Nephron progenitor cell (in vitro differentiated cells): ENCODE measurements at regions not wholly inside any gene's neighbourhood (a gene's known extent, or its start where the extent isn't known, plus 50 kb on each side); places are given as distances from the start of the nearest gene placed in this dataset.

Source experiments
- DNase-seq: peaks from one replicate; pipeline ENCODE4 v3.0.0; 2021
- H3K27ac Mint-ChIP-seq: 2 replicates; pipeline ENCODE4 v1.8.0; 2021; ENCODE audit warnings: mild to moderate bottlenecking, moderate library complexity, mixed read lengths
- H3K27me3 Mint-ChIP-seq: 2 replicates; pipeline ENCODE4 v1.8.0; 2021; ENCODE audit warnings: mild to moderate bottlenecking, low read depth, mixed read lengths; ENCODE audit not compliant: poor library complexity
- H3K36me3 Mint-ChIP-seq: 2 replicates; pipeline ENCODE4 v1.8.0; 2021; ENCODE audit warnings: low read depth, mixed read lengths
- H3K4me1 Mint-ChIP-seq: 2 replicates; pipeline ENCODE4 v1.8.0; 2021; ENCODE audit warnings: mixed read lengths
- H3K4me3 Mint-ChIP-seq: 2 replicates; pipeline ENCODE4 v1.8.0; 2021; ENCODE audit warnings: mild to moderate bottlenecking, moderate library complexity, mixed read lengths
- H3K9me3 Mint-ChIP-seq: 2 replicates; pipeline ENCODE4 v1.8.0; 2021; ENCODE audit warnings: mild to moderate bottlenecking, moderate library complexity, mixed read lengths
- TF ChIP-seq, protein P1 (sequence below): fragments of 200-600 bp; sonication (generic); IDR thresholded peaks from 2 replicates; pipeline ENCODE4 v1.5.0; 2021; ENCODE audit warnings: antibody characterized with exemption

DNA sequence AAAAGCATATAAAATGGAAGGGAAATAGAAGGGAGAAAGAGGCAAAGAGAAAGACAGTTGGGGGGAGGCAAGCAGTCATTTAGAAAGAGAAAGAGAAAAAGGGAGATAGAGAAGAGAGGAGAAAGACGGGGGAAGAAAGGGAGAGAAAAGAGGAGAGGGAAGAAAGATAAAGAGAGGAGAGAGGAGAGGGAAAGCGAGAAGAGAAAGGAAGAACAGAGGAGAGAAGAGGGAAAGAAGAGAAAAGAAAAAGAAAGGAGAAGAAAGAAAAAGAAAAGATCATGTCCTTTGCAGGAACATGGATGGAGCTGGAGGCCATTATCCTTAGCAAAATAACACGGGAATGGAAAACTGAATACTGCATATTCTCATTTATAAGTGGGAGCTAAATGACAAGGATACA is 247.7 kb downstream of the MIAT start:
- TF ChIP-seq, protein P1, sequence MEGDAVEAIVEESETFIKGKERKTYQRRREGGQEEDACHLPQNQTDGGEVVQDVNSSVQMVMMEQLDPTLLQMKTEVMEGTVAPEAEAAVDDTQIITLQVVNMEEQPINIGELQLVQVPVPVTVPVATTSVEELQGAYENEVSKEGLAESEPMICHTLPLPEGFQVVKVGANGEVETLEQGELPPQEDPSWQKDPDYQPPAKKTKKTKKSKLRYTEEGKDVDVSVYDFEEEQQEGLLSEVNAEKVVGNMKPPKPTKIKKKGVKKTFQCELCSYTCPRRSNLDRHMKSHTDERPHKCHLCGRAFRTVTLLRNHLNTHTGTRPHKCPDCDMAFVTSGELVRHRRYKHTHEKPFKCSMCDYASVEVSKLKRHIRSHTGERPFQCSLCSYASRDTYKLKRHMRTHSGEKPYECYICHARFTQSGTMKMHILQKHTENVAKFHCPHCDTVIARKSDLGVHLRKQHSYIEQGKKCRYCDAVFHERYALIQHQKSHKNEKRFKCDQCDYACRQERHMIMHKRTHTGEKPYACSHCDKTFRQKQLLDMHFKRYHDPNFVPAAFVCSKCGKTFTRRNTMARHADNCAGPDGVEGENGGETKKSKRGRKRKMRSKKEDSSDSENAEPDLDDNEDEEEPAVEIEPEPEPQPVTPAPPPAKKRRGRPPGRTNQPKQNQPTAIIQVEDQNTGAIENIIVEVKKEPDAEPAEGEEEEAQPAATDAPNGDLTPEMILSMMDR = no peak
- no peak for DNase-seq
- H3K9me3 Mint-ChIP-seq = no peaks in the 10 kb centered on the region
- peaks cover 73% of the 10 kb centered on the region for H3K27me3 Mint-ChIP-seq
- H3K4me1 Mint-ChIP-seq = peaks cover 32% of the 10 kb centered on the region
- no peaks in the 10 kb centered on the region for H3K36me3 Mint-ChIP-seq
- no peak overlapping the region for H3K27ac Mint-ChIP-seq
- H3K4me3 Mint-ChIP-seq = no peak overlapping the region

DNA sequence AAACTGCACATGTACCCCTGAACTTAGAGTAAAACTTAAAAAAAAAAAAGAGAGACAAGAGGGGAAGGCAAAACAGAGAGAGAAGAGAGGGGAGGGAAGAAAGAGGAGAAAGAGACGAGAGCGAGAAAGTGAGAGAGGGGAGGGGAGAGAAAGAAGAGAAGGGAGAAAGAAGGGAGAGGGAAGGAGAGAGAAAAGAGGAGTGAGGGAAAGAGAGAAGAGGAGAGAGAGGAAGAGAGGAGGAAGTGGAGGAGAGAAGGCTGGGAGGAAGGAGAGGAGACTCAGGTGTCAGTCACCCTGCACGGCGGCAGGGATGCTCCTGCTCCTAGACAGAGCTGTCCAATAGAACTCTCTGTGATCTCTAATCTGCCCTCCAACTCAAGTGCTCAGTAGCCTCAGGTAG is 248.3 kb downstream of the MIAT start:
- peaks cover 28% of the 10 kb centered on the region for H3K4me1 Mint-ChIP-seq
- peaks cover 75% of the 10 kb centered on the region for H3K27me3 Mint-ChIP-seq
- no peak for DNase-seq
- H3K9me3 Mint-ChIP-seq = no peaks in the 10 kb centered on the region
- H3K36me3 Mint-ChIP-seq = no peaks in the 10 kb centered on the region
- H3K4me3 Mint-ChIP-seq = no peak overlapping the region
- H3K27ac Mint-ChIP-seq = no peak overlapping the region
- TF ChIP-seq, protein P1 = no peak

DNA sequence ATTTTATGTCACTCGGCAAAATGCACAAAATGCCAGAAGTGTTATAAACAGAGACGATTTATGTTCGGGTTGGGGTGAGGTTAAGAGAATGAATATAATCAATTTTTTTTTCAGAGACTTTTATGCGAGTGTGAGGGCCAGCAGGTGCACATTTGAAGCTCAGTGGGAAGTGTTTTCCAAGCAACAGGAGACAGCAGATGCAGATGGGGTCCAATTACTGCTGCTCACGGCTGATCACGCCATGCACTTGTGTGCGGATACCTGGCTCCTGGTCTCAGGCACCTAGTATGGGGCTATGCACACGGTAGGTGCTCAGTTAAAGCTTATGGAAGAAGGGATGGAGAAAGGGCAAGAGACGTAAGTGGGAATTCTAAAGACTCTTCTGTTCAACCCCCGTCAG is 249.1 kb downstream of the MIAT start:
- TF ChIP-seq, protein P1 = no peak
- no peak overlapping the region for H3K4me3 Mint-ChIP-seq
- peaks cover 20% of the 10 kb centered on the region for H3K4me1 Mint-ChIP-seq
- no peak overlapping the region for H3K27ac Mint-ChIP-seq
- no peaks in the 10 kb centered on the region for H3K36me3 Mint-ChIP-seq
- DNase-seq = no peak
- H3K9me3 Mint-ChIP-seq = no peaks in the 10 kb centered on the region
- H3K27me3 Mint-ChIP-seq = peaks cover 76% of the 10 kb centered on the region

DNA sequence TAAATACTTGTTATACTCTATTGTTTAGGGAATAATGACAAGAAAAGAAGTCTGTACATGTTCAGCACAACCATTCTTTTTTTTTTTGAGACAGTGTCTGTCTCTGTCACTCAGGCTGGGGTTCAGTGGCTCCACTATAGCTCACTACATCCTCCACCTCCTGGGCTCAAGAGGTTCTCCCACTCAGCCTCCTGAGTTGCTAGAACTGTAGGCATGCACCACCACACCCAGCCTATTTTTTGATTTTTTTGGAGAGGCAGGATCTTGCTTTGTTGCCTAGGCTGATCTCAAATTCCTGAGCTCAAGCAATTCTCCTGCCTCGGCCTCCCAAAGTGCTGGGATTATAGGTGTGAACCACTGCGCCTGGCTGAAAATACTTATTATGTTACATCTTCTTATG is 250.0 kb downstream of the MIAT start:
- H3K4me3 Mint-ChIP-seq = no peak overlapping the region
- H3K27me3 Mint-ChIP-seq = peaks cover 85% of the 10 kb centered on the region
- TF ChIP-seq, protein P1 = no peak
- no peaks in the 10 kb centered on the region for H3K36me3 Mint-ChIP-seq
- no peak for DNase-seq
- H3K9me3 Mint-ChIP-seq = no peaks in the 10 kb centered on the region
- H3K4me1 Mint-ChIP-seq = peaks cover 20% of the 10 kb centered on the region
- no peak overlapping the region for H3K27ac Mint-ChIP-seq

DNA sequence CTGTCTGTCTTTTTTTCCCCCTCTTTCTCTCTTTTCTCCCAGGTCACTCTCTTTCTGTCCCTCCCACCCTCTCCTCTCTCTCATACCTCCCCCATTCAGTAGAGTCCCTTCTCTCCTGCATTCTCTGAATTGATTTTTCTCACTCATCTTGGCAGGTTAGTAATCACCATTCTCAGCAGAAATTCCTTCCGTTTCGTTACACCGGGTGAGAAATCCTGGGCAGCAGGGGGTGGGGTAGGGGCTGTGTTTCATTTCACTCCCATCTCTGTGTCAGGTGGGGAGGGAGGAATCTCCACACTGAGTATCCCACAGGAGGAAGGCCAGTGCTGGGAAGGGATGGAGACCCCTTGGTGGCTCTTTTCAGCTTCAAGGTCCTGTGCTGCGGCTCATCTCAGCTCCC is 253.5 kb downstream of the MIAT start:
- TF ChIP-seq, protein P1 = no peak

DNA sequence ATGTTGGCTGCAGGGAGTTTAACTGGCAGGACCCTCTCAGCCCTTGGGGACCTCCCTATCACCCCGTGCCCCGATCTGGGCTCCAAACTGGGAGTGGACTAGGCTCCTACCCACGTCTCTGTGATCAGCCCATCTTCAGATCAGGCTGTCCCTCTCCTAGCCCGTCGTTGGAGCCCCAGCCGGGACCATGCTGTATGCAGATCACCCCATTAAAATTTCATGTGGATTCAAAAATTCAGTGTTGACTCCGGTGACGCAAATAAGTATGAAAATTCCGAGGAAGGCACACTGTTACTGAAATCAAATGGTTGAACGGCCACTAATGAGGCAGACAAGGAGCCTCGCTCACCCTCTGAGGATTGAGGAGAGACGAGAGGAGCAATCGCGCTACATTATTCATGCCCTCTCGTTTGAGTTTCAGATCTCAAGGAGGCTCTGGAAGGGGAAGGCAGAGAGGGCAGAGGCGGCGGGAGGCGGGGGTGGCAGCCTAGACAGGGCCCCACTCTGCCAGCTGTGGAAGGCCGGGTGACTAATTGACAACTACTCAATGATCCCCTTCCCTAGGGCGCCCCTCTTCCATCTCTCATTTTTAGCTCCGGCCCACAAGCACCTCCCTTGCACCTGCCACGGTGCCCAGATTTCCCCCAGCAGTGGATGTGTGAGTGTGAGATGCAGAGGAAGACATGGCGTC is 255.4 kb downstream of the MIAT start:
- Mint-ChIP-seq H3K36me3 (no peaks in the 10 kb centered on the region), H3K4me3 (no peak overlapping the region), H3K9me3 (no peaks in the 10 kb centered on the region), H3K27ac (no peak overlapping the region), H3K27me3 (peaks cover 93% of the 10 kb centered on the region), H3K4me1 (no peaks in the 10 kb centered on the region)
- DNase-seq = no peak
- TF ChIP-seq, protein P1 = no peak

More for the DNA sequence above, 253.5 kb downstream of the MIAT start:
- Mint-ChIP-seq H3K27ac (no peak overlapping the region), H3K4me1 (no peaks in the 10 kb centered on the region), H3K36me3 (no peaks in the 10 kb centered on the region), H3K4me3 (no peak overlapping the region), H3K9me3 (no peaks in the 10 kb centered on the region), H3K27me3 (peaks cover 98% of the 10 kb centered on the region)
- DNase-seq = no peak
